Thyroid gland (tissue), 4 donors: ENCODE measurements at regions not wholly inside any gene's neighbourhood (a gene's known extent, or its start where the extent isn't known, plus 50 kb on each side); places are given as distances from the start of the nearest gene placed in this dataset.

Source experiments
- DNase-seq, 2 donors: peaks; one replicate each; pipeline ENCODE4 v3.0.0-alpha.2; 2019
- H3K27ac ChIP-seq, 3 donors: fragments of 200-600 bp; sonication (generic); 1 replicate in 2 of 3; 2 replicates in 1 of 3; pipeline ENCODE4 v1.5.1; 2016 to 2019; ENCODE audit warnings: mild to moderate bottlenecking in 1 of 3, moderate library complexity in 1 of 3
- H3K27me3 ChIP-seq: fragments of 200-600 bp; sonication (generic); one replicate; pipeline ENCODE4 v1.5.1; 2019
- H3K36me3 ChIP-seq, 2 donors: fragments of 200-600 bp; sonication (generic); one replicate each; pipeline ENCODE4 v1.5.1; 2016 to 2019
- H3K4me1 ChIP-seq, 2 donors: fragments of 200-600 bp; sonication (generic); one replicate each; pipeline ENCODE4 v1.5.1; 2017 to 2019
- H3K4me3 ChIP-seq, 3 donors: fragments of 200-600 bp; sonication (generic); replicated peaks in 1 of 3; 1 replicate in 2 of 3; 2 replicates in 1 of 3; pipeline ENCODE4 v1.5.1; 2016; ENCODE audit warnings: mild to moderate bottlenecking in 1 of 3
- H3K9me3 ChIP-seq: fragments of 200-600 bp; sonication (generic); one replicate; pipeline ENCODE4 v1.5.1; 2017
- POLR2A ChIP-seq, 2 donors: fragments of 450-650 bp; IDR thresholded peaks; one replicate each; pipeline ENCODE4 v1.6.1; 2017; ENCODE audit warnings: antibody characterized with exemption in 2 of 2, mild to moderate bottlenecking in 2 of 2, moderate library complexity in 1 of 2
- WGBS, 2 donors: methylation state at CpG; one replicate each; pipeline ENCODE4 v1.1.5; 2017; 5-methylcytosine and 5-hydroxymethylcytosine counted together
- intact Hi-C: fragments of 100-400 bp; cut with DNase I; formaldehyde crosslinking; loops from one replicate; pipeline ENCODE4 v1.15.1; 2023
- TF ChIP-seq, protein P1 (sequence below), 6 experiments: fragments of 200-600 bp in 3 of 6; fragments of 450-650 bp in 3 of 6; sonication (generic) in 3 of 6; IDR thresholded peaks; one replicate each; pipeline ENCODE4 v1.5.1; 2016 to 2019; ENCODE audit warnings: antibody characterized with exemption in 6 of 6, mild to moderate bottlenecking in 2 of 6, inconsistent platforms in 1 of 6, moderate library complexity in 1 of 6

DNA sequence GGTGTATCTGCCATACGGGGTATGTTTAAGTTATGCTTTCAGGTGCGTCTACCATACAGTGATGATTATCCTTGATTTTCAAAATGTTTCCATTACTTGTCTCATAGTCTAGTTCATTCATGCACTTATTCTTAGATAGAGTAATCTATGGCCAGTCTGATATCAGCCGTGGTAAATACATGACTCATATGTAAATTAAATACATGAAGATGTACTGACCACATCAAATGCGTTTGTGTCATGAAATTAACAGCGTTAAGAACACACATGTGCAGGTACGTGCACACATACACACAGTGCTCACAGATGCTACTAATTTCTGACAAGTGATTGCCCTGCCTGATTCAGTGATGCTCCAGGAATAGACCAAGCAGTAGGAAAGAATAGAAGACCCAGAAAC is 75.2 kb upstream of the EXOC1L start:
- no peak overlapping the region for H3K4me3 ChIP-seq
- H3K27ac ChIP-seq, result no peak overlapping the region
- TF ChIP-seq, protein P1, sequence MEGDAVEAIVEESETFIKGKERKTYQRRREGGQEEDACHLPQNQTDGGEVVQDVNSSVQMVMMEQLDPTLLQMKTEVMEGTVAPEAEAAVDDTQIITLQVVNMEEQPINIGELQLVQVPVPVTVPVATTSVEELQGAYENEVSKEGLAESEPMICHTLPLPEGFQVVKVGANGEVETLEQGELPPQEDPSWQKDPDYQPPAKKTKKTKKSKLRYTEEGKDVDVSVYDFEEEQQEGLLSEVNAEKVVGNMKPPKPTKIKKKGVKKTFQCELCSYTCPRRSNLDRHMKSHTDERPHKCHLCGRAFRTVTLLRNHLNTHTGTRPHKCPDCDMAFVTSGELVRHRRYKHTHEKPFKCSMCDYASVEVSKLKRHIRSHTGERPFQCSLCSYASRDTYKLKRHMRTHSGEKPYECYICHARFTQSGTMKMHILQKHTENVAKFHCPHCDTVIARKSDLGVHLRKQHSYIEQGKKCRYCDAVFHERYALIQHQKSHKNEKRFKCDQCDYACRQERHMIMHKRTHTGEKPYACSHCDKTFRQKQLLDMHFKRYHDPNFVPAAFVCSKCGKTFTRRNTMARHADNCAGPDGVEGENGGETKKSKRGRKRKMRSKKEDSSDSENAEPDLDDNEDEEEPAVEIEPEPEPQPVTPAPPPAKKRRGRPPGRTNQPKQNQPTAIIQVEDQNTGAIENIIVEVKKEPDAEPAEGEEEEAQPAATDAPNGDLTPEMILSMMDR (IDR thresholded peaks at IDR 0.05), result no peak
- TF ChIP-seq POLR2A (IDR thresholded peaks at IDR 0.05), result no peak
- no peaks in the 10 kb centered on the region for H3K36me3 ChIP-seq
- intact Hi-C loops, result no loop called here
- no peak for DNase-seq
- 87 to 90% methylated on average over 6 of the region's 6 CpGs for WGBS, 2 donors
- H3K27me3 ChIP-seq, result no peaks in the 10 kb centered on the region
- no peaks in the 10 kb centered on the region for H3K4me1 ChIP-seq
- no peaks in the 10 kb centered on the region for H3K9me3 ChIP-seq

DNA sequence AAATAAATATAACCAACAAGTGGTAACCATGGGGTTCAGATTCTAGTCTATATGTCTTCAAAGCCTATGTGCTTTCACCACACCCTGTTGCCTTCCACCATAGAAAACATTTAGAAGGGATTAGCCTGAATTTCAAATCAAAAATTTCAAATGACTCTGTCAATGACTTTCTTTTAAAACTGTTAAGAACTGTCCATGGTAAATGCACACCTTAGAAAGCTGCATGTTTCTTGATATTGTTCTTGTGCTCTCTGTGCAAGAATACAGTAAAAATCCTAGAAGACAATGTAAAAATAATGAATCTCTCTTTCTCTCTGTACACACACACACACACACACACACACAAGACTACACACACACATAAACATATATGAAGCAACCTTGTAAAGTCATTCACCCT is 74.6 kb upstream of the EXOC1L start:
- no peak for DNase-seq
- Histone ChIP-seq H3K27me3 (no peaks in the 10 kb centered on the region), H3K27ac (no peak overlapping the region), H3K9me3 (no peaks in the 10 kb centered on the region), H3K4me3 (no peak overlapping the region), H3K4me1 (no peaks in the 10 kb centered on the region), H3K36me3 (no peaks in the 10 kb centered on the region)
- intact Hi-C loops, result no loop called here
- TF ChIP-seq POLR2A (IDR thresholded peaks at IDR 0.05), result no peak
- TF ChIP-seq, protein P1 (IDR thresholded peaks at IDR 0.05), result no peak

DNA sequence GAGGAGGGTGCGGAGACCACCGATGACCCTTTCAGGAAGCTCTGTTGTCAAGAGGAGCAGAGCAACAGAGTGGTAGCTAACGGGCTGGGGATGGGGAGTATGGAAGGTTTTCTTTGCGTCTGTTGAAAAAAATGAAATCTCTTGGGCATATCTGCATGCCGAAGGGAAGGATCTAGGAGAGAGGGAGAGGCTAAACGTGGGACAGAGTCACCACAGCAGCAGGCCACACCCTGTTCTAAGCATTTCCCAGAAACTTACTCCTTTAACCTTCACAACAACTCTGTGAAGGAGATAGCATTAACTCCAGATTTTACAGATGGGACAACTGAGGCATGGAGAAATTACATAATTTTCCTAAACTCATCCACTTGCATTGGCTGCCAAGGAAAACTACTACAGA is 71.8 kb upstream of the EXOC1L start:
- no peak overlapping the region for H3K27ac ChIP-seq
- no peaks in the 10 kb centered on the region for H3K9me3 ChIP-seq
- H3K36me3 ChIP-seq, result no peaks in the 10 kb centered on the region
- no peak for DNase-seq
- no peak for TF ChIP-seq POLR2A (IDR thresholded peaks at IDR 0.05)
- TF ChIP-seq, protein P1 (IDR thresholded peaks at IDR 0.05), result no peak
- H3K27me3 ChIP-seq, result no peaks in the 10 kb centered on the region
- 86 to 91% methylated on average over 6 of the region's 6 CpGs for WGBS, 2 donors
- intact Hi-C loops, result no loop called here
- H3K4me3 ChIP-seq, result no peak overlapping the region
- H3K4me1 ChIP-seq, result no peaks in the 10 kb centered on the region

DNA sequence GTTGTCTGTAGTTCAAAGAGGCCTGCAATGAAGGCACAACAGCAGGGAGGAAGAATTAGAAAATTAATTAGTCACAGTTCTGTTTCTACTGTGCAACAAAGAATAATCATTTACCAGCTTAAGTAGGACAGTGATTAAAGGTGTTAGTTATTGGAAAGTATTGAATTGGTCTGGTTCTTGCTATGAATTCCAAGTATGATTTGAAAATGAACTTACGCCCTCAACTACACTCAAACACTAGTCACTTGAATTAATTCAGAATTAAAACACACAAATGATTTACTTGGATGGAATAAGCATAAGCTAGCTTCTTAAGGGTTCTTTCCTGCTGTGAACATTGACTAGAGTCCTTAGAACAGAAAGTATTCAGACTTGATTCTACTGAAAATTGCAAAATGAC is 69.9 kb upstream of the EXOC1L start:
- no peak overlapping the region for H3K4me3 ChIP-seq
- WGBS, 2 donors, result 98% methylated on average over 1 of the region's 1 CpG
- H3K4me1 ChIP-seq, result no peaks in the 10 kb centered on the region
- intact Hi-C loops, result no loop called here
- DNase-seq, result no peak
- no peaks in the 10 kb centered on the region for H3K27me3 ChIP-seq
- H3K9me3 ChIP-seq, result no peaks in the 10 kb centered on the region
- no peaks in the 10 kb centered on the region for H3K36me3 ChIP-seq
- H3K27ac ChIP-seq, result no peak overlapping the region
- TF ChIP-seq, protein P1 (IDR thresholded peaks at IDR 0.05), result no peak
- TF ChIP-seq POLR2A (IDR thresholded peaks at IDR 0.05), result no peak

DNA sequence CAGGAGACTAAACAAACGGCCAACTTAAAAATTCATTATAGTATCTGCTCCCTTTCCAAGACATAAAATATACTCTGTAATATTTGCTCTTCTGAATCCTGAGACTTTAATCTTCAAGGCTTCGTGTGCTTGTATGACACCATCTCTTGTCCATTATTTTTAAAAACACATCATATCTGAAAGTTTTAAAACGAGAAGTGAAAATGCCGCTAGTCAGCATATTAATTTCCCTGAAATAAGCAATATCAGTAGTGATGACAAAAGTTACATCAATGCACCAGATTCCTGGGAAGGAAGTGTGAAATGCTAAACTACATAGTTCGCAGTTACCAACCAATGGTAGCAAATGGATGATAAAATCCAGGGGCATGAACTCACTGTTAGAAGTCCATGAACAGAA is 66.8 kb upstream of the EXOC1L start:
- H3K9me3 ChIP-seq, result no peaks in the 10 kb centered on the region
- H3K27me3 ChIP-seq, result no peaks in the 10 kb centered on the region
- no peak for TF ChIP-seq POLR2A (IDR thresholded peaks at IDR 0.05)
- TF ChIP-seq, protein P1 (IDR thresholded peaks at IDR 0.05), result no peak
- 76 to 83% methylated on average over 5 of the region's 5 CpGs for WGBS, 2 donors
- no peaks in the 10 kb centered on the region for H3K36me3 ChIP-seq
- H3K27ac ChIP-seq, result no peak overlapping the region
- H3K4me3 ChIP-seq, result no peak overlapping the region
- H3K4me1 ChIP-seq, result no peaks in the 10 kb centered on the region
- DNase-seq, result no peak
- intact Hi-C loops, result no loop called here
